ENCODE measurements at regions not wholly inside any gene's neighbourhood (a gene's known extent, or its start where the extent isn't known, plus 50 kb on each side); places are given as distances from the start of the nearest gene placed in this dataset.

- Histone ChIP-seq H3K79me2 (ENCODE audit: insufficient read depth, low read length) (no peaks in the 10 kb centered on the region), H3K27ac (ENCODE audit: extremely low read length, insufficient read depth, low read length) (no peak overlapping the region), H4K20me1 (ENCODE audit: insufficient read depth, low read length) (no peaks in the 10 kb centered on the region), H3K9me3 (ENCODE audit: low read length) (no peaks in the 10 kb centered on the region), H3K4me1 (ENCODE audit: insufficient read depth, low read length) (peaks cover 35% of the 10 kb centered on the region), H3K27me3 (ENCODE audit: control insufficient read depth in 1 of 2, insufficient read depth in 2 of 2, low read length in 2 of 2) (no peaks in the 10 kb centered on the region), H3K36me3 (replicated peaks in 1 of 2; ENCODE audit: control insufficient read depth in 1 of 2, insufficient read depth in 2 of 2, low read length in 2 of 2) (no peaks in the 10 kb centered on the region), H3K9ac (ENCODE audit: insufficient read depth, low read depth, low read length) (no peak overlapping the region), H3K4me2 (ENCODE audit: low read depth, low read length) (no peak overlapping the region), H3K4me3 (replicated peaks in 1 of 3; ENCODE audit: insufficient read depth in 1 of 3, low read depth in 2 of 3, low read length in 3 of 3) (no peak overlapping the region), H2AFZ (ENCODE audit: low read length) (no peak overlapping the region)
- in situ Hi-C loops (cut with HindIII; ENCODE audit: extremely low pct_ligation_motif_present, low pct_unique_long_range_greater_than_20kb) (no loop called here), intact Hi-C loops (cut with micrococcal nuclease; ENCODE audit: unreplicated experiment) (no loop called here)
- ChIA-PET CTCF (ENCODE audit: low intra/inter-chr PET ratio, low total read pairs) (no interaction called here), POLR2A (no interaction called here)
- no peak for DNase-seq (ENCODE audit: low spot score)
- 78% methylated on average over 5 of the region's 5 CpGs for WGBS (ENCODE audit: low lambda C conversion rate)
- BruUV-seq (replicated peaks): no TSS peak
- no peak for FAIRE-seq
- ATAC-seq: no peak
- TF ChIP-seq SATB2 (CRISPR knock-in tag; IDR thresholded peaks at IDR 0.05) (no peak), MYC (CRISPR knock-in tag; IDR thresholded peaks at IDR 0.05; ENCODE audit: borderline replicate concordance) (no peak), TBL1XR1 (IDR thresholded peaks at IDR 0.05; ENCODE audit: borderline replicate concordance, low read length, partially characterized antibody) (no peak), KLF13 (CRISPR knock-in tag; IDR thresholded peaks at IDR 0.05) (no peak), RFX1 (IDR thresholded peaks at IDR 0.05) (no peak), ZNF580 (CRISPR knock-in tag; IDR thresholded peaks at IDR 0.05; ENCODE audit: borderline replicate concordance, low read depth) (no peak), NFYB (CRISPR knock-in tag; IDR thresholded peaks at IDR 0.05) (no peak), ZSCAN21 (CRISPR knock-in tag; IDR thresholded peaks at IDR 0.05; ENCODE audit: borderline replicate concordance) (no peak), ZBTB49 (CRISPR knock-in tag; IDR thresholded peaks at IDR 0.05; ENCODE audit: borderline replicate concordance) (no peak), ZNF558 (CRISPR knock-in tag; IDR thresholded peaks at IDR 0.05; ENCODE audit: borderline replicate concordance) (no peak), ZNF513 (CRISPR knock-in tag; conservative IDR thresholded peaks at IDR 0.05) (no peak), CENPT (CRISPR knock-in tag; IDR thresholded peaks at IDR 0.05; ENCODE audit: low read depth) (no peak), ZBTB37 (CRISPR knock-in tag; IDR thresholded peaks at IDR 0.05) (no peak), KAT8 (CRISPR knock-in tag; IDR thresholded peaks at IDR 0.05) (no peak), ZNF281 (CRISPR knock-in tag; IDR thresholded peaks at IDR 0.05; ENCODE audit: borderline replicate concordance) (no peak), ATF7 (IDR thresholded peaks at IDR 0.05) (no peak), ATF7 (CRISPR knock-in tag; IDR thresholded peaks at IDR 0.05) (no peak)
These were observed 158.8 kb upstream of the KRR1 start for GRCh38 chr12:75670216-75670615.
